ENCODE measurements at regions not wholly inside any gene's neighbourhood (a gene's known extent, or its start where the extent isn't known, plus 50 kb on each side); places are given as distances from the start of the nearest gene placed in this dataset.

DNA sequence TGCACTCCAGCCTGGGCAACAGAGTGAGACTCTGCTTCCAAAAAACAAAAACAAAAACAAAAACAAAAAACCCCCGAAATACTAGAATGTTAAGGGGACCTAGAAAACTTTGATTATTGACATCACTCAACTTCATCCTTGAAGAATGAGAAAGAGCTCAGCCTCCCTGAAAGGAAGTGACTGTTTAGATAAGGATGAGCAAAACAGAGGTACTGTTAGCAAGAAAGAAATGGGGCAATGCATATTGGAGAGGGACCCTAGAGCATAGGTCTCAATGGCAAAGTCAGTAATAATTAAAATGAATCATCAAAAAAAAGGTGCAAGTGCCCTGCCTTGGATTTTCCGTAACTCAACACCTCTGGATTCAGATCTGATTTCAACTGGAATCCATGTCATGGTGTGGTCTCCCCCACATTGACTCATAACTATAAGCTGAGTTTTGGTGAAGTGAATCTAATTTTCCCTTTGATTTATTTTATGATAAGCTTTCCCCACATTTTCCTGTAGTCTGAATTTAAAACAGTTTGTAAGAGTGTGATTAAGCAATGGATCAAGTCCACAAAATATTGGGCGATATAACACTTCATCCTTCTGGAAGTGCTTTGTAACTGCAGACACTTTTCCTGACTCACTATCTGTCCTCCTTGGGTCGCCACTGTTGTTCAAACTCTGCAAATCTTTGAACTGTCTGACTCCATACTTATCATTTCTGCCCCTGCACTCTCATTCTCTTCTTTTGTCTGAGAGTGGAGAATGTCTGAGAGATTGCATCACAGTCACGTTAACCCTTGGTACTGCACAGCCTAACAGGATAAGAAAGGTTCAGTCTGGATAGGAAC is 224.8 kb upstream of the LYZL1 start:
- TF ChIP-seq, protein P1, sequence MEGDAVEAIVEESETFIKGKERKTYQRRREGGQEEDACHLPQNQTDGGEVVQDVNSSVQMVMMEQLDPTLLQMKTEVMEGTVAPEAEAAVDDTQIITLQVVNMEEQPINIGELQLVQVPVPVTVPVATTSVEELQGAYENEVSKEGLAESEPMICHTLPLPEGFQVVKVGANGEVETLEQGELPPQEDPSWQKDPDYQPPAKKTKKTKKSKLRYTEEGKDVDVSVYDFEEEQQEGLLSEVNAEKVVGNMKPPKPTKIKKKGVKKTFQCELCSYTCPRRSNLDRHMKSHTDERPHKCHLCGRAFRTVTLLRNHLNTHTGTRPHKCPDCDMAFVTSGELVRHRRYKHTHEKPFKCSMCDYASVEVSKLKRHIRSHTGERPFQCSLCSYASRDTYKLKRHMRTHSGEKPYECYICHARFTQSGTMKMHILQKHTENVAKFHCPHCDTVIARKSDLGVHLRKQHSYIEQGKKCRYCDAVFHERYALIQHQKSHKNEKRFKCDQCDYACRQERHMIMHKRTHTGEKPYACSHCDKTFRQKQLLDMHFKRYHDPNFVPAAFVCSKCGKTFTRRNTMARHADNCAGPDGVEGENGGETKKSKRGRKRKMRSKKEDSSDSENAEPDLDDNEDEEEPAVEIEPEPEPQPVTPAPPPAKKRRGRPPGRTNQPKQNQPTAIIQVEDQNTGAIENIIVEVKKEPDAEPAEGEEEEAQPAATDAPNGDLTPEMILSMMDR (conservative IDR thresholded peaks at IDR 0.05), result no peak
- no peak for TF ChIP-seq ZFX (IDR thresholded peaks at IDR 0.05)
